22Rv1 (cell line): ENCODE measurements at regions not wholly inside any gene's neighbourhood (a gene's known extent, or its start where the extent isn't known, plus 50 kb on each side); places are given as distances from the start of the nearest gene placed in this dataset.

Experiments
- ZFX ChIP-seq: fragments of 450-650 bp; IDR thresholded peaks from 2 replicates; pipeline ENCODE4 v1.6.1; 2017; ENCODE audit warnings: antibody characterized with exemption, borderline replicate concordance
- TF ChIP-seq, protein P1 (sequence below): fragments of 450-650 bp; IDR thresholded peaks from 2 replicates; pipeline ENCODE4 v1.5.1; 2017; ENCODE audit warnings: mild to moderate bottlenecking

DNA sequence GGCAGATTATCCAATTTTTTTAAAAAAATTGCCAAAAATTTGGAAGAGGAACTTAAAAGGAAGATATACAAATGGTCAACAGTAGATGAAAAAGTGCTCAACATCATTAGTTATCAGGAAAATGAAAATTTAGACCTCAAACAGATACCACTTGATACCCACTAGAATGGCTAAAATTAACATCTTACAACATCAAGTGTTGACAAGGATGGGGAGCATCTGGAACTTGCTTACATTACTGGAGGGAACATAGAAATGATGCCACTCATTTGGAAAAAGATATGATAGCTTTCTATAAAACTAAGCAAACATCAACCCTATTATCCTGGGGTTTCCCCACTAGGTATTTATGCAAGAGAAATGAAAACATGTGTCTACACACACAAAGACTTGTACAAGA is 284.5 kb upstream of the CHRNA7 start:
- TF ChIP-seq, protein P1, sequence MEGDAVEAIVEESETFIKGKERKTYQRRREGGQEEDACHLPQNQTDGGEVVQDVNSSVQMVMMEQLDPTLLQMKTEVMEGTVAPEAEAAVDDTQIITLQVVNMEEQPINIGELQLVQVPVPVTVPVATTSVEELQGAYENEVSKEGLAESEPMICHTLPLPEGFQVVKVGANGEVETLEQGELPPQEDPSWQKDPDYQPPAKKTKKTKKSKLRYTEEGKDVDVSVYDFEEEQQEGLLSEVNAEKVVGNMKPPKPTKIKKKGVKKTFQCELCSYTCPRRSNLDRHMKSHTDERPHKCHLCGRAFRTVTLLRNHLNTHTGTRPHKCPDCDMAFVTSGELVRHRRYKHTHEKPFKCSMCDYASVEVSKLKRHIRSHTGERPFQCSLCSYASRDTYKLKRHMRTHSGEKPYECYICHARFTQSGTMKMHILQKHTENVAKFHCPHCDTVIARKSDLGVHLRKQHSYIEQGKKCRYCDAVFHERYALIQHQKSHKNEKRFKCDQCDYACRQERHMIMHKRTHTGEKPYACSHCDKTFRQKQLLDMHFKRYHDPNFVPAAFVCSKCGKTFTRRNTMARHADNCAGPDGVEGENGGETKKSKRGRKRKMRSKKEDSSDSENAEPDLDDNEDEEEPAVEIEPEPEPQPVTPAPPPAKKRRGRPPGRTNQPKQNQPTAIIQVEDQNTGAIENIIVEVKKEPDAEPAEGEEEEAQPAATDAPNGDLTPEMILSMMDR, result no peak
- no peak for TF ChIP-seq ZFX
